H9 (cell line): ENCODE measurements at regions not wholly inside any gene's neighbourhood (a gene's known extent, or its start where the extent isn't known, plus 50 kb on each side); places are given as distances from the start of the nearest gene placed in this dataset.

Source experiments
- DNase-seq: peaks from one replicate; pipeline ENCODE4 v3.0.0-alpha.2; 2017
- H2AFZ ChIP-seq: one replicate; pipeline ENCODE4 v1.6.1; 2013; ENCODE audit warnings: mild to moderate bottlenecking, low read length, control low read depth, moderate library complexity
- H2AK5ac ChIP-seq: 2 replicates; pipeline ENCODE4 v1.6.1; 2013; ENCODE audit warnings: low read length, control low read depth, mixed read lengths; ENCODE audit not compliant: insufficient read length
- H2BK120ac ChIP-seq: one replicate; pipeline ENCODE4 v1.6.1; 2013; ENCODE audit warnings: low read depth, mild to moderate bottlenecking, low read length, control low read depth, inconsistent platforms; ENCODE audit not compliant: poor library complexity, severe bottlenecking
- H2BK12ac ChIP-seq: 2 replicates; pipeline ENCODE4 v1.6.1; 2013; ENCODE audit warnings: low read length, control low read depth, mixed read lengths, low read depth; ENCODE audit not compliant: insufficient read length
- H2BK15ac ChIP-seq: 2 replicates; pipeline ENCODE4 v1.6.1; 2013; ENCODE audit warnings: low read depth, low read length, control low read depth
- H2BK20ac ChIP-seq: one replicate; pipeline ENCODE4 v1.6.1; 2013; ENCODE audit warnings: low read depth, mild to moderate bottlenecking, low read length, control low read depth, inconsistent platforms; ENCODE audit not compliant: poor library complexity, severe bottlenecking
- H2BK5ac ChIP-seq: 2 replicates; pipeline ENCODE4 v1.6.1; 2013; ENCODE audit warnings: low read length, control low read depth, mixed read lengths; ENCODE audit not compliant: insufficient read length
- H3K14ac ChIP-seq: 2 replicates; pipeline ENCODE4 v1.6.1; 2013; ENCODE audit warnings: low read length, control low read depth; ENCODE audit not compliant: insufficient read depth
- H3K18ac ChIP-seq: 2 replicates; pipeline ENCODE4 v1.6.1; 2013; ENCODE audit warnings: low read depth, mild to moderate bottlenecking, mixed read lengths, low read length, control low read depth; ENCODE audit not compliant: insufficient read length
- H3K23ac ChIP-seq: 2 replicates; pipeline ENCODE4 v1.6.1; 2013; ENCODE audit warnings: low read length, control low read depth, mixed read lengths, low read depth; ENCODE audit not compliant: insufficient read length
- H3K23me2 ChIP-seq: 2 replicates; pipeline ENCODE4 v1.6.1; 2013; ENCODE audit warnings: low read depth, mild to moderate bottlenecking, mixed read lengths, low read length, control low read depth; ENCODE audit not compliant: insufficient read length, poor library complexity, severe bottlenecking
- H3K27ac ChIP-seq: 2 replicates; pipeline ENCODE4 v1.5.1; 2013; ENCODE audit warnings: low read length, control low read depth, mixed read lengths, low read depth; ENCODE audit not compliant: insufficient read length
- H3K27me3 ChIP-seq: 2 replicates; pipeline ENCODE4 v1.6.1; 2013; ENCODE audit warnings: low read length, control low read depth, inconsistent platforms; ENCODE audit not compliant: insufficient read depth
- H3K4ac ChIP-seq: 2 replicates; pipeline ENCODE4 v1.6.1; 2013; ENCODE audit warnings: low read depth, mild to moderate bottlenecking, control low read depth, inconsistent platforms, low read length, moderate library complexity
- H3K4me1 ChIP-seq: 2 replicates; pipeline ENCODE4 v1.6.1; 2013; ENCODE audit warnings: low read length, control low read depth, inconsistent platforms; ENCODE audit not compliant: insufficient read depth
- H3K4me2 ChIP-seq: 2 replicates; pipeline ENCODE4 v1.6.1; 2013; ENCODE audit warnings: low read length, control low read depth, mixed read lengths; ENCODE audit not compliant: insufficient read length, insufficient read depth
- H3K56ac ChIP-seq: 2 replicates; pipeline ENCODE4 v1.6.1; 2013; ENCODE audit warnings: low read depth, mild to moderate bottlenecking, mixed read lengths, low read length, control low read depth; ENCODE audit not compliant: insufficient read length
- H3K79me1 ChIP-seq: 2 replicates; pipeline ENCODE4 v1.6.1; 2013; ENCODE audit warnings: low read depth, mild to moderate bottlenecking, moderate library complexity, low read length, control low read depth, inconsistent platforms; ENCODE audit not compliant: insufficient read depth, poor library complexity, severe bottlenecking
- H3K79me2 ChIP-seq: 2 replicates; pipeline ENCODE4 v1.6.1; 2013; ENCODE audit warnings: low read length, control low read depth, inconsistent platforms; ENCODE audit not compliant: insufficient read depth
- H3K9ac ChIP-seq: 2 replicates; pipeline ENCODE4 v1.6.1; 2013; ENCODE audit warnings: low read length, control low read depth, mixed read lengths; ENCODE audit not compliant: insufficient read length; ENCODE audit errors: extremely low read depth
- H3K9me3 ChIP-seq: one replicate; pipeline ENCODE4 v1.6.1; 2013; ENCODE audit warnings: low read depth, low read length, inconsistent platforms; ENCODE audit not compliant: control insufficient read depth
- H3T11ph ChIP-seq: one replicate; pipeline ENCODE4 v1.6.1; 2013; ENCODE audit warnings: mild to moderate bottlenecking, low read length, control low read depth, inconsistent platforms
- H4K20me1 ChIP-seq: one replicate; pipeline ENCODE4 v1.6.1; 2013; ENCODE audit not compliant: control insufficient read depth, insufficient read length, insufficient read depth
- H4K5ac ChIP-seq: 2 replicates; pipeline ENCODE4 v1.6.1; 2013; ENCODE audit warnings: low read depth, mild to moderate bottlenecking, mixed read lengths, low read length, control low read depth; ENCODE audit not compliant: insufficient read length
- H4K8ac ChIP-seq: replicated peaks from 2 replicates; pipeline ENCODE4 v1.6.1; 2013; ENCODE audit warnings: low read length, control low read depth, mixed read lengths, low read depth; ENCODE audit not compliant: insufficient read length
- H4K91ac ChIP-seq: 2 replicates; pipeline ENCODE4 v1.6.1; 2013; ENCODE audit warnings: low read depth, mild to moderate bottlenecking, moderate library complexity, mixed read lengths, low read length, control low read depth; ENCODE audit not compliant: insufficient read length
- H3K27ac Mint-ChIP-seq, 3 experiments: 2 replicates in 2 of 3; 3 replicates in 1 of 3; pipeline ENCODE4 v1.8.0; 2020 to 2021; ENCODE audit warnings: mixed read lengths in 3 of 3, mild to moderate bottlenecking in 1 of 3, moderate library complexity in 1 of 3
- H3K27me3 Mint-ChIP-seq: 2 replicates; pipeline ENCODE4 v1.8.0; 2021; ENCODE audit warnings: low read depth, mild to moderate bottlenecking, moderate library complexity, mixed read lengths
- H3K36me3 Mint-ChIP-seq, 3 experiments: 2 replicates in 2 of 3; 3 replicates in 1 of 3; pipeline ENCODE4 v1.8.0; 2020 to 2021; ENCODE audit warnings: low read depth in 3 of 3, mixed read lengths in 3 of 3; ENCODE audit not compliant: insufficient read depth in 1 of 3
- H3K4me1 Mint-ChIP-seq, 2 experiments: 2 replicates each; pipeline ENCODE4 v1.8.0; 2020; ENCODE audit warnings: mixed read lengths in 2 of 2
- H3K4me3 Mint-ChIP-seq, 2 experiments: 2 replicates in 1 of 2; 3 replicates in 1 of 2; pipeline ENCODE4 v1.8.0; 2020 to 2021; ENCODE audit warnings: mild to moderate bottlenecking in 2 of 2, mixed read lengths in 2 of 2, moderate library complexity in 1 of 2
- H3K9me3 Mint-ChIP-seq, 2 experiments: 2 replicates in 1 of 2; 3 replicates in 1 of 2; pipeline ENCODE4 v1.8.0; 2020; ENCODE audit warnings: mild to moderate bottlenecking in 2 of 2, mixed read lengths in 2 of 2, moderate library complexity in 1 of 2
- CTCF ChIP-seq: fragments of 200-600 bp; sonication (generic); conservative IDR thresholded peaks from 3 replicates; pipeline ENCODE4 v1.8.0; 2021; ENCODE audit warnings: antibody characterized with exemption, mild to moderate bottlenecking
- WGBS: extraction: QIAGEN DNeasy Blood & Tissue Kit; methylation state at CpG from one replicate; pipeline ENCODE4 v1.1.7; 2013; ENCODE audit warnings: missing lambda C conversion rate, low lambda C conversion rate, mixed read lengths; ENCODE audit not compliant: insufficient read length; ENCODE audit errors: extremely low coverage; 5-methylcytosine and 5-hydroxymethylcytosine counted together

- no peaks in the 10 kb centered on the region for H3K9me3 ChIP-seq
- no peaks in the 10 kb centered on the region for H3K23me2 ChIP-seq
- no peak overlapping the region for H3T11ph ChIP-seq
- H4K91ac ChIP-seq: no peak overlapping the region
- H3K79me1 ChIP-seq: no peaks in the 10 kb centered on the region
- H3K4ac ChIP-seq: no peak overlapping the region
- H3K4me2 ChIP-seq: no peak overlapping the region
- no peaks in the 10 kb centered on the region for H3K27me3 Mint-ChIP-seq
- no peak overlapping the region for H3K56ac ChIP-seq
- no peak overlapping the region for H2BK12ac ChIP-seq
- H3K4me3 Mint-ChIP-seq: no peak overlapping the region
- no peak overlapping the region for H2BK120ac ChIP-seq
- no peak overlapping the region for H3K9ac ChIP-seq
- H3K9me3 Mint-ChIP-seq: no peaks in the 10 kb centered on the region
- H2AFZ ChIP-seq: no peak overlapping the region
- no peak overlapping the region for H3K27ac ChIP-seq
- H2AK5ac ChIP-seq: no peak overlapping the region
- no peak overlapping the region for H3K18ac ChIP-seq
- H2BK5ac ChIP-seq: no peak overlapping the region
- H3K14ac ChIP-seq: no peak overlapping the region
- no peak overlapping the region for H4K5ac ChIP-seq
- no peak overlapping the region for H3K23ac ChIP-seq
- DNase-seq: no peak
- no peak overlapping the region; a peak in 1 of 7 replicates for H3K27ac Mint-ChIP-seq
- peaks cover 2% of the 10 kb centered on the region; the same call in 1 of the 2 replicates for H3K4me1 ChIP-seq
- H3K27me3 ChIP-seq: no peaks in the 10 kb centered on the region
- peaks cover 39% of the 10 kb centered on the region in 2 experiments for H3K4me1 Mint-ChIP-seq
- TF ChIP-seq CTCF: no peak
- no CpG with 5 or more reads among the region's 13 CpGs for WGBS
- H2BK15ac ChIP-seq: no peak overlapping the region
- no peak overlapping the region for H4K8ac ChIP-seq
- no peaks in the 10 kb centered on the region for H3K36me3 Mint-ChIP-seq
- H4K20me1 ChIP-seq: no peaks in the 10 kb centered on the region
- no peaks in the 10 kb centered on the region for H3K79me2 ChIP-seq
- no peak overlapping the region for H2BK20ac ChIP-seq
Observed at GRCh38 chr14:100442498-100443490, 119.7 kb downstream of the SLC25A47 start.
